ENCODE measurements at regions not wholly inside any gene's neighbourhood (a gene's known extent, or its start where the extent isn't known, plus 50 kb on each side); places are given as distances from the start of the nearest gene placed in this dataset.

DNA sequence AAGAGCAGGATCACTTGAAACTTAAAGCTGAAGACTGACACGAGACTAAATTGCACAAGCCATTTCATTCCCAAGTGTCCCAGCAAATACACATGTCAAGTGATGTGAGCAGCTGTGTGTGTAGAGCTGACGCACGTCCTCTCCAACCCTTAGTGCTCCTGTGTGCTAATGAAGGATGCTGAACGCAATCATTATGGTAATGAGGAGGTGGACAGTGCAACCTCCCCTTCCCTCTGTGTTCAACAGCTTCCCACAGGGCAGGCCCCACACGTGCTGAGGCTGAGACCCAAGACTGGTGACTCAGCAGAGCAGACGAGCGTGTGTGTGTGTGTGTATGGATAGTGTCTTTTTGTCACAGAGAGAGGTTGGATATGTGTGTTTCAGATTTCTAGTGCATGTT lies 702.1 kb downstream of the SEMA5A start:
- TF ChIP-seq, protein P1, sequence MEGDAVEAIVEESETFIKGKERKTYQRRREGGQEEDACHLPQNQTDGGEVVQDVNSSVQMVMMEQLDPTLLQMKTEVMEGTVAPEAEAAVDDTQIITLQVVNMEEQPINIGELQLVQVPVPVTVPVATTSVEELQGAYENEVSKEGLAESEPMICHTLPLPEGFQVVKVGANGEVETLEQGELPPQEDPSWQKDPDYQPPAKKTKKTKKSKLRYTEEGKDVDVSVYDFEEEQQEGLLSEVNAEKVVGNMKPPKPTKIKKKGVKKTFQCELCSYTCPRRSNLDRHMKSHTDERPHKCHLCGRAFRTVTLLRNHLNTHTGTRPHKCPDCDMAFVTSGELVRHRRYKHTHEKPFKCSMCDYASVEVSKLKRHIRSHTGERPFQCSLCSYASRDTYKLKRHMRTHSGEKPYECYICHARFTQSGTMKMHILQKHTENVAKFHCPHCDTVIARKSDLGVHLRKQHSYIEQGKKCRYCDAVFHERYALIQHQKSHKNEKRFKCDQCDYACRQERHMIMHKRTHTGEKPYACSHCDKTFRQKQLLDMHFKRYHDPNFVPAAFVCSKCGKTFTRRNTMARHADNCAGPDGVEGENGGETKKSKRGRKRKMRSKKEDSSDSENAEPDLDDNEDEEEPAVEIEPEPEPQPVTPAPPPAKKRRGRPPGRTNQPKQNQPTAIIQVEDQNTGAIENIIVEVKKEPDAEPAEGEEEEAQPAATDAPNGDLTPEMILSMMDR (IDR thresholded peaks at IDR 0.05), result no peak

DNA sequence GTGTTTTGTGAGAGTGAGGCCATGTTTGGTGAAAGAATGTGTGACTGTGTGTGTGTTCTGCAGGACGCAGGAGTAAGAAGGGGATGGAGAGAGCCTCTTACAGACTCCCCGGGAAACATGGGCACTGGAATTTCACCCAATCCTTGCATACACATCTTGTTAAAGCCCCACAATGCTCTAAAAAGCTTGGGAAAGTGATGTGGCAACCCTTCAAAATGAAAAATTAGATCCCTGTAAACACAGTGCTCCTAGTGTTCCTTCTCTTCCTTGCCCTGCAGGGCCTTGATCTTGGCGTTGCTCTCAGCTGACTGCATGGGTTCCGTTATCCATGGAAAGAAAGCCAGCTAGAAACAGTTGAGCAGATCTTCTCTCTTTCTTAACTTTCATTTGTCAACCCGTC lies 701.7 kb downstream of the SEMA5A start:
- TF ChIP-seq, protein P1 (IDR thresholded peaks at IDR 0.05), result no peak

DNA sequence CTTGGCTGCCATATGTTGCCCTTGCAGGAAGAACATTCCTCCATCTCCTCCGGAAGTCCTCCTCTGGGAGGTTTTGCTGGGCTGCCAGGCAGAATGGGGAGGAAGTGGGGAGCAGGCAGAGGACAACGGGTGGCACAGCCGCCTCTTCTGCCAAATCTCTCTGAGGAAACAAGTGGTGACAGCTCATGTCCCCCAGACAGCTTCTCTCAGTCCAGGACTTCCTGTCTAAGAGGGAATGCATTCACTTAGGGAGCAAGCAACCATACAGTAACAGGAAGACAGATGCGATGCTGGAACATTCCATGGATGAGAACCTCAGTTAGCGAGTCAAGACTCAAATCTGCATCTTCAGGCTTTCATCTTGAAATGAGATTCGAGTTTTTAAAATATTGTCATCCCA lies 701.0 kb downstream of the SEMA5A start:
- TF ChIP-seq, protein P1 (IDR thresholded peaks at IDR 0.05), result no peak

DNA sequence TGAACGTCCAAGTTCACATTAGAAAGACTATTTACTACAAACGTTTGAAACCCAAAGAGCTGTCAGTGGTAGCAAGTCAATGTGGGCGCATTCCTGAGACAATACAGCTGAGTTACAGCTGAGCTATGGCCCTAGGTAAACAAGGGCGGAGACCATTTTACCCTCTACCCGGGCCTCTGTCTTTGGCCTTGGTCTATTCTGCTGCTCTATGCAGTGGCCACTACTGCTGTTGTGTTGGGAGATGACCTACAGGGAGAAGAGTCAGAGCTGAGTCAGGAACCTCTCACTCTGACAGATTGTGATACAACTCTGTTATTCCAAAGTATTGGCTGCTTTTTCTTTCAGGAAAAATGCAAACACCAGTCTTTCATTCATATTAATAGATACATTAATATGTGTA lies 700.6 kb downstream of the SEMA5A start:
- TF ChIP-seq, protein P1 (IDR thresholded peaks at IDR 0.05), result no peak

DNA sequence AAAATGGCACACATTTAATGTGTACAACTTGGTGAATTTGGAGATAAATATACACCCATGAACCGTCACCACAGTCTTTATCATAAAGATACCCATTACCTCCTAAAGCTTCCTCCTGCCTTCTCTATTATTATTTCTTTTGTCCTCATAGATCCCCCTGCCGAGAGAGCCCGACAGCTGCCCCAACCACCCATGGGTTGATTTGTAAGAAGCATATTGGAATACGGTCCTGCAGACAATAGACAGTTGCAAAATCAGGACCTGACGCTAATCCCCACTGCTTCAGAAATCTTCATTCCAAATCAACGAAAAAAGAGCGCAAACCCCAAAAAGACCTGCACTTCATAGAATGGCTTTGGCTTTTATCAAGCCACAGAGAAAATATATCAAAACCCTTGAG lies 697.5 kb downstream of the SEMA5A start:
- TF ChIP-seq, protein P1 (IDR thresholded peaks at IDR 0.05), result no peak

DNA sequence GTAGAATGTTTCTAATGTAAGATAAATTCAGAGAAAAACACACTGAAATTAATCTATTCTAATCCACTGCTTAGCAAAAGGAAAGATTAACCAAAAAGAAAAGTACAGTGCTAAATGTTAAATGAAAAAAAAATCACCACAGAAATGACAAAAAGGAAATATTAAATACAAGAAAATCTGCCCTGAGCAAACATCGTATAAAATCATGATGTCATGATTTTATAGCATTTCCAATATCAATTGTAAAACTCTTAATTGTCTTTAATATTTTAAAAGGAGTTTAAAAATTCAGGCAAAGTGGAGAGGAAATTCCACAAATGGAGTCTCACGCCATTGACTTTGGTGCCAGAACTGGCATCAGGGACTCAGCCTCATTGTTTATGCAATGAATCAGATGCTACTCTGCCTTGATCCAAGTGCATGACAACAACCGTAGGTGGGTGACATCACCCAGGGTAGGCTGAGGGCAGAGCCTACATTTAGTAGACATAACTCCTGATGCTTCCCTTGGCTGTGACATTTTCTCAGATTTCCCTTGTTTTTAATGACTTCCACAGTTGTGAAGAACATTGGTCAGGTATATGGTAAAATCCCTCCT lies 696.8 kb downstream of the SEMA5A start:
- TF ChIP-seq, protein P1 (IDR thresholded peaks at IDR 0.05), result no peak

DNA sequence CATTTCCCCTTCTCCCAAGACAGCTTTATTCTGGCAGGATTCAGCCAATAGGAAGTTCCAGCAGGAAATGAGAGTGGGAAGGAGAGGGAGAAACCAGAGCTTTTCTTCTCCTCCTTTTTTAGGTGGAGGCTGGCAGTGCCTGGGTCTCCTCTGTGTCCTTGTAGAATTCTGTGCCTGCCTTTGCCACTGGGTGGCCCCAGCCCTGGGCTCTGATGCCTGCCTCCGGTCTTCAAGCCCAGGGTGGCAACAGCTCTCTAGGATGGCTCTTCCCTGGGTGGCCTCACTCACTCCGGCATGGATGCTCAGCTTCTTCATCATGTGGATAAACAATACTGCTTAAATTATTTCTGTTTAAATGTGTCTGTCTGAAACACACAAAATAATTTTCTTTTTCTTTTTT lies 694.8 kb downstream of the SEMA5A start:
- TF ChIP-seq, protein P1 (IDR thresholded peaks at IDR 0.05), result no peak

DNA sequence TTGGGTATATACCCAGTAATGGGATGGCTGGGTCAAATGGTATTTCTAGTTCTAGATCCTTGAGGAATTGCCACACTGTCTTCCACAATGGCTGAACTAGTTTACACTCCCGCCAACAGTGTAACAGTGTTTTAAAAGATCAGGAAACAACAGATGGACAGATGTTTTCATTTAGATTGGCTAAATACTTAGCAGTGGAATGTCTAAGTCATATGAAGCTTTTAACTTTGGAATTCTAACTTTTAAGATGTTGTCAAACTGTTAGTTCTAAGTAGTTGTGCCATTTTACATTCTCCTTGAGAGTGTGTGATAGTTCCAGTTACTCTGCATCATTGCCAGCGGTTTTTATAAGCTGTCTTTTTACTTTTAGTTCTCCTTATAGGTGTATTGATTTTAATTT lies 688.8 kb downstream of the SEMA5A start:
- TF ChIP-seq, protein P1 (IDR thresholded peaks at IDR 0.05), result no peak

Measured in LNCAP (cell line).